B cell (primary cell): ENCODE measurements at regions not wholly inside any gene's neighbourhood (a gene's known extent, or its start where the extent isn't known, plus 50 kb on each side); places are given as distances from the start of the nearest gene placed in this dataset.

Experiments
- ATAC-seq: fragments of 200-7000 bp; cut with Tn5 transposase; one replicate; pipeline ENCODE4 v1.10.0; 2021; ENCODE audit warnings: low read depth, mild to moderate bottlenecking, moderate number of reproducible peaks, moderate library complexity
- CTCF ChIA-PET: fragments of 350-600 bp; sonication (Branson Sonifier 250); formaldehyde crosslinking; loops from one replicate; lab custom pipeline; 2021; ENCODE audit warnings: antibody characterized with exemption, inconsistent platforms; lab: Charles Lee
- POLR2A ChIA-PET: fragments of 350-600 bp; sonication (Branson Sonifier 250); formaldehyde crosslinking; loops from one replicate; lab custom pipeline; 2021; ENCODE audit warnings: antibody characterized with exemption; lab: Charles Lee
- DNase-seq: peaks from one replicate; pipeline ENCODE4 v3.0.0; 2013
- H2AFZ ChIP-seq: 2 replicates; pipeline ENCODE4 v1.6.1; 2012; ENCODE audit warnings: mild to moderate bottlenecking, low read depth, low read length; ENCODE audit not compliant: insufficient read depth, poor library complexity, severe bottlenecking
- H3K27ac ChIP-seq, 2 donors: 1 replicate in 1 of 2; 2 replicates in 1 of 2; pipeline ENCODE4 v1.5.1; 2012 to 2013; ENCODE audit warnings: low read length in 2 of 2, mild to moderate bottlenecking in 2 of 2, moderate library complexity in 1 of 2
- H3K27me3 ChIP-seq, 4 experiments: fragments of 200-600 bp in 1 of 4; sonication (generic) in 1 of 4; replicated peaks in 1 of 4; 1 replicate in 2 of 4; 2 replicates in 2 of 4; pipeline versions ENCODE4 v1.6.1 to v1.7.0; 2013 to 2016; ENCODE audit warnings: low read length in 3 of 4, mild to moderate bottlenecking in 2 of 4, mixed read lengths in 1 of 4, moderate library complexity in 1 of 4; ENCODE audit not compliant: insufficient read depth in 4 of 4, control insufficient read depth in 3 of 4; ENCODE audit errors: control extremely low read depth in 1 of 4
- H3K36me3 ChIP-seq, 2 experiments: replicated peaks in 1 of 2; 1 replicate in 1 of 2; 2 replicates in 1 of 2; pipeline versions ENCODE4 v1.6.1 to v1.7.1; 2013; ENCODE audit warnings: low read length in 1 of 2; ENCODE audit not compliant: insufficient read depth in 2 of 2, control insufficient read depth in 1 of 2; ENCODE audit errors: control extremely low read depth in 1 of 2, extremely low read depth in 1 of 2
- H3K4me1 ChIP-seq, 2 donors: fragments of 200-600 bp in 1 of 2; sonication (generic) in 1 of 2; 1 replicate in 1 of 2; 2 replicates in 1 of 2; pipeline versions ENCODE4 v1.5.1 to v1.6.1; 2013 to 2017; ENCODE audit warnings: low read length in 2 of 2; ENCODE audit not compliant: control insufficient read depth in 2 of 2, insufficient read depth in 2 of 2
- H3K4me2 ChIP-seq: replicated peaks from 2 replicates; pipeline ENCODE3; 2012; ENCODE audit warnings: mild to moderate bottlenecking, low read depth, low read length; ENCODE audit not compliant: poor library complexity, severe bottlenecking
- H3K4me3 ChIP-seq, 5 experiments: fragments of 200-600 bp in 1 of 5; sonication (generic) in 1 of 5; 1 replicate in 3 of 5; 2 replicates in 2 of 5; pipeline versions ENCODE4 v1.5.1 to v1.7.0; 2011 to 2016; ENCODE audit warnings: low read length in 4 of 5, mild to moderate bottlenecking in 4 of 5, low read depth in 2 of 5, control low read depth in 1 of 5, moderate library complexity in 1 of 5; ENCODE audit not compliant: insufficient read depth in 1 of 5; ENCODE audit errors: control extremely low read depth in 1 of 5, extremely low read depth in 1 of 5
- H3K79me2 ChIP-seq: fragments of 200-600 bp; sonication (generic); one replicate; pipeline ENCODE4 v1.6.0; 2016; ENCODE audit warnings: low read length; ENCODE audit not compliant: control insufficient read depth, insufficient read depth
- H3K9ac ChIP-seq: fragments of 200-600 bp; sonication (generic); 2 replicates; pipeline ENCODE4 v1.6.1; 2017; ENCODE audit warnings: mild to moderate bottlenecking, low read length, moderate library complexity
- H3K9me3 ChIP-seq, 3 donors: one replicate each; pipeline versions ENCODE4 v1.6.1 to v1.7.1; 2013; ENCODE audit warnings: low read length in 2 of 3; ENCODE audit not compliant: control insufficient read depth in 2 of 3, insufficient read depth in 1 of 3; ENCODE audit errors: control extremely low read depth in 1 of 3
- H4K20me1 ChIP-seq: 2 replicates; pipeline ENCODE4 v1.6.0; 2012; ENCODE audit warnings: mild to moderate bottlenecking, low read length; ENCODE audit not compliant: insufficient read depth, control insufficient read depth, poor library complexity, severe bottlenecking
- H3K27ac Mint-ChIP-seq: one replicate; pipeline ENCODE4 v1.8.0; 2021; ENCODE audit warnings: mixed read lengths
- H3K27me3 Mint-ChIP-seq: one replicate; pipeline ENCODE4 v1.8.0; 2021; ENCODE audit warnings: mixed read lengths
- H3K4me1 Mint-ChIP-seq: one replicate; pipeline ENCODE4 v1.8.0; 2021; ENCODE audit warnings: mixed read lengths
- H3K4me3 Mint-ChIP-seq: one replicate; pipeline ENCODE4 v1.8.0; 2021; ENCODE audit warnings: mixed read lengths
- H3K9me3 Mint-ChIP-seq: one replicate; pipeline ENCODE4 v1.8.0; 2022; ENCODE audit warnings: mixed read lengths; ENCODE audit not compliant: insufficient read depth
- CTCF ChIP-seq: fragments of 200-600 bp; IDR thresholded peaks from one replicate; pipeline ENCODE4 v1.8.0; 2022; ENCODE audit warnings: antibody characterized with exemption, mild to moderate bottlenecking
- EZH2 ChIP-seq: IDR thresholded peaks from 2 replicates; pipeline ENCODE4 v1.6.1; 2012; ENCODE audit warnings: borderline replicate concordance, low read depth, mild to moderate bottlenecking, moderate library complexity, low read length; ENCODE audit not compliant: insufficient read depth, poor library complexity, severe bottlenecking
- WGBS: methylation state at CpG from one replicate; pipeline ENCODE4 v1.1.5; 2013; ENCODE audit warnings: missing lambda C conversion rate; ENCODE audit not compliant: insufficient coverage; 5-methylcytosine and 5-hydroxymethylcytosine counted together
- intact Hi-C: fragments of 100-400 bp; cut with micrococcal nuclease; formaldehyde crosslinking; loops from one replicate; pipeline ENCODE4 v1.10.0; 2022

GRCh38 chr1:30450148-30450817 is 273.1 kb downstream of the MATN1 start:
- H3K27ac Mint-ChIP-seq: no peak overlapping the region
- TF ChIP-seq CTCF (no peak), EZH2 (no peak)
- Histone ChIP-seq H3K27me3 (no peaks in the 10 kb centered on the region), H3K4me1 (no peaks in the 10 kb centered on the region), H3K9ac (no peak overlapping the region), H2AFZ (no peak overlapping the region), H3K27ac (no peak overlapping the region), H3K79me2 (no peaks in the 10 kb centered on the region), H3K4me2 (no peak overlapping the region), H3K4me3 (no peak overlapping the region), H4K20me1 (no peaks in the 10 kb centered on the region), H3K9me3 (peaks cover 0 to 9% (median 0%) of the 10 kb centered on the region in 3 donors), H3K36me3 (no peaks in the 10 kb centered on the region)
- no peaks in the 10 kb centered on the region for H3K4me1 Mint-ChIP-seq
- ATAC-seq (no peak), DNase-seq (no peak)
- 73% methylated on average over 6 of the region's 7 CpGs for WGBS
- intact Hi-C loops: no loop called here
- ChIA-PET CTCF (no interaction called here), POLR2A (no interaction called here)
- H3K9me3 Mint-ChIP-seq: no peaks in the 10 kb centered on the region
- H3K4me3 Mint-ChIP-seq: no peak overlapping the region
- peaks cover 11% of the 10 kb centered on the region for H3K27me3 Mint-ChIP-seq

GRCh38 chr1:30449428-30450147 is 273.8 kb downstream of the MATN1 start:
- no peaks in the 10 kb centered on the region for H3K4me1 Mint-ChIP-seq
- peak; percentile 1 for DNase-seq
- H3K27me3 Mint-ChIP-seq: peaks cover 11% of the 10 kb centered on the region
- no peaks in the 10 kb centered on the region for H3K36me3 ChIP-seq
- POLR2A ChIA-PET: no interaction called here
- ATAC-seq: no peak
- no peaks in the 10 kb centered on the region for H3K27me3 ChIP-seq
- TF ChIP-seq CTCF: no peak
- TF ChIP-seq EZH2: no peak
- H4K20me1 ChIP-seq: no peaks in the 10 kb centered on the region
- no peak overlapping the region for H3K4me3 Mint-ChIP-seq
- H3K9me3 Mint-ChIP-seq: no peaks in the 10 kb centered on the region
- H3K4me3 ChIP-seq: no peak overlapping the region
- no peak overlapping the region for H3K9ac ChIP-seq
- no peaks in the 10 kb centered on the region for H3K79me2 ChIP-seq
- H3K27ac ChIP-seq: no peak overlapping the region
- no peaks in the 10 kb centered on the region for H3K4me1 ChIP-seq
- CTCF ChIA-PET: no interaction called here
- H3K9me3 ChIP-seq: peaks cover 0 to 9% (median 0%) of the 10 kb centered on the region in 3 donors
- intact Hi-C loops: no loop called here
- no peak overlapping the region for H3K4me2 ChIP-seq
- H2AFZ ChIP-seq: no peak overlapping the region
- WGBS: 88% methylated on average over 4 of the region's 4 CpGs
- H3K27ac Mint-ChIP-seq: no peak overlapping the region
